ENCODE measurements at regions not wholly inside any gene's neighbourhood (a gene's known extent, or its start where the extent isn't known, plus 50 kb on each side); places are given as distances from the start of the nearest gene placed in this dataset.
A peak's percentile ranks its signal among the peaks of the same experiment; 100 is the strongest.

- intact Hi-C loops (cut with micrococcal nuclease): no loop called here
- no peaks in the 10 kb centered on the region for H3K9me2 ChIP-seq (replicated peaks; ENCODE audit: low read length)
- no TSS peak for BruUV-seq (replicated peaks)
- no peak overlapping the region for H3K27ac ChIP-seq (ENCODE audit: low read length)
- no peaks in the 10 kb centered on the region for H3K4me1 ChIP-seq (ENCODE audit: insufficient read depth, low read length)
- ATAC-seq: no peak
- DNase-seq: no peak
- no peaks in the 10 kb centered on the region for H3K9me3 ChIP-seq (ENCODE audit: low read length)
- no peaks in the 10 kb centered on the region for H4K20me1 ChIP-seq (ENCODE audit: low read length)
- no peaks in the 10 kb centered on the region for H3K79me2 ChIP-seq (ENCODE audit: low read length)
- TF ChIP-seq EZH2 (IDR thresholded peaks at IDR 0.05; ENCODE audit: low read length, unreplicated experiment): no peak
- TF ChIP-seq, protein P1, sequence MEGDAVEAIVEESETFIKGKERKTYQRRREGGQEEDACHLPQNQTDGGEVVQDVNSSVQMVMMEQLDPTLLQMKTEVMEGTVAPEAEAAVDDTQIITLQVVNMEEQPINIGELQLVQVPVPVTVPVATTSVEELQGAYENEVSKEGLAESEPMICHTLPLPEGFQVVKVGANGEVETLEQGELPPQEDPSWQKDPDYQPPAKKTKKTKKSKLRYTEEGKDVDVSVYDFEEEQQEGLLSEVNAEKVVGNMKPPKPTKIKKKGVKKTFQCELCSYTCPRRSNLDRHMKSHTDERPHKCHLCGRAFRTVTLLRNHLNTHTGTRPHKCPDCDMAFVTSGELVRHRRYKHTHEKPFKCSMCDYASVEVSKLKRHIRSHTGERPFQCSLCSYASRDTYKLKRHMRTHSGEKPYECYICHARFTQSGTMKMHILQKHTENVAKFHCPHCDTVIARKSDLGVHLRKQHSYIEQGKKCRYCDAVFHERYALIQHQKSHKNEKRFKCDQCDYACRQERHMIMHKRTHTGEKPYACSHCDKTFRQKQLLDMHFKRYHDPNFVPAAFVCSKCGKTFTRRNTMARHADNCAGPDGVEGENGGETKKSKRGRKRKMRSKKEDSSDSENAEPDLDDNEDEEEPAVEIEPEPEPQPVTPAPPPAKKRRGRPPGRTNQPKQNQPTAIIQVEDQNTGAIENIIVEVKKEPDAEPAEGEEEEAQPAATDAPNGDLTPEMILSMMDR (conservative IDR thresholded peaks at IDR 0.05; ENCODE audit: low read depth, low read length): no peak
- no peak for TF ChIP-seq EZH2phosphoT487 (IDR thresholded peaks at IDR 0.05; ENCODE audit: borderline replicate concordance, low read length)
- CTCF ChIA-PET: no interaction called here
- H3K9ac ChIP-seq (ENCODE audit: low read length): no peak overlapping the region
- H3K4me2 ChIP-seq (ENCODE audit: low read length): no peak overlapping the region
- no peaks in the 10 kb centered on the region; the same call in 1 of the 2 replicates for H3K27me3 ChIP-seq (ENCODE audit: low read length)
- H2AFZ ChIP-seq (ENCODE audit: low read length): no peak overlapping the region
- H3K4me3 ChIP-seq (ENCODE audit: low read length): no peak overlapping the region
- no peaks in the 10 kb centered on the region; the same call in 1 of the 2 replicates for H3K36me3 ChIP-seq (ENCODE audit: low read depth, low read length)
- H3F3A ChIP-seq (ENCODE audit: low read length, unreplicated experiment): no peaks in the 10 kb centered on the region
- POLR2A ChIA-PET (ENCODE audit: unreplicated experiment): no interaction called here
These were observed 210.7 kb upstream of the EDNRB start for GRCh38 chr13:78129359-78129758.

GRCh38 chr13:78121459-78122348 lies 203.1 kb upstream of the EDNRB start:
- ChIA-PET POLR2A (ENCODE audit: unreplicated experiment) (no interaction called here), CTCF (interaction anchor here (0.6 to 1.1 kb wide), 6 partner anchors 102 to 1203 kb away, joined by 3 to 10 read pairs (median 6); no protein-coding TSS in a partner anchor)
- Histone ChIP-seq H3K79me2 (ENCODE audit: low read length) (no peaks in the 10 kb centered on the region), H2AFZ (ENCODE audit: low read length) (peak overlapping the region; percentile 53; the same call in 1 of the 2 replicates), H3K36me3 (ENCODE audit: low read depth, low read length) (no peaks in the 10 kb centered on the region; the same call in 1 of the 2 replicates), H3K9ac (ENCODE audit: low read length) (no peak overlapping the region), H3K27ac (ENCODE audit: low read length) (peak overlapping the region; percentile 21; the same call in 1 of the 2 replicates), H3K4me3 (ENCODE audit: low read length) (no peak overlapping the region), H4K20me1 (ENCODE audit: low read length) (no peaks in the 10 kb centered on the region), H3F3A (ENCODE audit: low read length, unreplicated experiment) (no peaks in the 10 kb centered on the region), H3K9me3 (ENCODE audit: low read length) (no peaks in the 10 kb centered on the region), H3K4me1 (ENCODE audit: insufficient read depth, low read length) (no peaks in the 10 kb centered on the region), H3K4me2 (ENCODE audit: low read length) (peak overlapping the region; percentile 39; the same call in 1 of the 2 replicates), H3K9me2 (replicated peaks; ENCODE audit: low read length) (no peaks in the 10 kb centered on the region), H3K27me3 (ENCODE audit: low read length) (no peaks in the 10 kb centered on the region)
- DNase-seq (peak; percentile 64), ATAC-seq (peak; percentile 42; the same call in 1 of the 2 replicates)
- TF ChIP-seq, protein P1 (conservative IDR thresholded peaks at IDR 0.05; ENCODE audit: low read depth, low read length): peak; percentile 82
- no peak for TF ChIP-seq EZH2phosphoT487 (IDR thresholded peaks at IDR 0.05; ENCODE audit: borderline replicate concordance, low read length)
- no TSS peak for BruUV-seq (replicated peaks)
- intact Hi-C loops (cut with micrococcal nuclease): loop anchor here (1.0 kb wide), 2 partner anchors 311 to 342 kb away; no protein-coding TSS in a partner anchor
